Amygdala (tissue), 56 donors: ENCODE measurements at regions not wholly inside any gene's neighbourhood (a gene's known extent, or its start where the extent isn't known, plus 50 kb on each side); places are given as distances from the start of the nearest gene placed in this dataset.
A peak's percentile ranks its signal among the peaks of the same experiment; 100 is the strongest.
"Not testable (repeated sequence)": the region's sequence is repeated elsewhere in the genome, so short reads cannot be mapped to it uniquely, and the experiment has no call there.

Experiments used
- DNase-seq, 56 donors: peaks; one replicate each; lab custom pipeline; 2025; lab: John Stamatoyannopoulos, UW

DNA sequence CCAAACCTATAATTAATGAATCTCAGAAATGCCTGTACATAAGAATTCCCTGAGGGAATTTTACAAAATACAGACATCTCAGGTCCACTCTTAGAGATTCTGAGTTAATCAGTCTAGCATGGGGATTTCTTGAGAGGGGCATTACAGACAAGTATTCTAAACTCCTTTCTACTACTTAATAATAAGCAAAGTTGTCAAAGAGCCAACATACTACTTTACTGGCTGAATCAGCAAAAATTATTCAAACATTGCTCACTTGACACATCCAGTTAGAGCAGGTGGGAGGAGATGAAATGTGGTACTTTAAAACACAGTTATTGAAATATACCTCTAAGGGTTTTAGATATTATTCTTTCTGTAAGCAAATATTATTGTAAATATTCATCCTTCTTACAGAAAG is 1164.7 kb downstream of the CDY2B start:
- no peak for DNase-seq

DNA sequence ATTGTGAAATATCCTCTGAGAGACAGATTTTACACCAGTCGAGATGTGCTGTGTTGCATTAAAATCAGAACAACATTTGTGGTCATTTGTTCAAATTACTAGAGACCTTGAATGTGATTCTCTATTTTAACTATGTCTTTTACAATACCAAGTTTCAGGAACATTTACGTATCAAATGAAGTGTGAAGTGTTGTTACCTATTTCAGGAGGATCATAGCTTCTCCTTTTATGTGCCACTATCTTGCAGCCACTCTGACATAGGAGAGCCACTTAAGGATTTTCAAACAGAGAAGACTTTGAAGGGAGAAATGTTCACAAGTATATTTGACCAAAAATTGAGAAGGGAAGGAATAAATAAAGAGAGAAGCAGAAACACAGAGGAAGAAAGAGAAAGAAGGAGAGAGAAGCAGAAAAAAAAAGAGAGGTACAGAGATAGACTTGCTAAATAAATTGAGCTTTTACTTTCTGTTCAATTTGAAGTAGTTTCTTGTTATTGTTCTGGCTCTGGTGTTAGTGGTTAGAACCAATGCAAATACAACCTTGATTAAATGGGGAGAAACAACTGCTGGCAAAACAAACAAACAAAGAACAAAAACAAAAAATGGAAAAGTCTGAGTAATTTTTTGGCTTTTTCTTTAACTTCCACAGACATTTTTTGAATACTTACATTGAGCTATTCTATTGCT is 1206.8 kb downstream of the CDY2B start:
- no peak for DNase-seq

DNA sequence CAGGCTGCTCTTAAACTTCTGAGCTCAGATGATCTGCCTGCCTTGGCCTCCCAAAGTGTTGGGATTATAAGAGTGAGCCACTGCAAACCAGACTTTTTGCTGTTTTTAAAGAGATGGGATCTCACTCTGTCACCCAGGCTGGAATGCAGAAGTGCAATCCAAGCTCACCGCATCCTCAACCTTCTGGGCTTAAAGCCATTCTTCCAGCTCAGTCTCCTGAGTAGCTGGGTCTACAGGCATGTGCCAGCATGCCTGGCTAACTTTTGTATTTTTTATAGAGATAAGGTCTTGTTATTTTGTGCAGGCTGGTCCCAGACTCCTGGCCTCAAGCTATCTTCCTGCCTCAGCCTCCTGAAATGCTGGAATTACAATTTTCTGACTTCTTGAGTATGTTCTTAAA is 1211.6 kb downstream of the CDY2B start:
- no peak for DNase-seq

DNA sequence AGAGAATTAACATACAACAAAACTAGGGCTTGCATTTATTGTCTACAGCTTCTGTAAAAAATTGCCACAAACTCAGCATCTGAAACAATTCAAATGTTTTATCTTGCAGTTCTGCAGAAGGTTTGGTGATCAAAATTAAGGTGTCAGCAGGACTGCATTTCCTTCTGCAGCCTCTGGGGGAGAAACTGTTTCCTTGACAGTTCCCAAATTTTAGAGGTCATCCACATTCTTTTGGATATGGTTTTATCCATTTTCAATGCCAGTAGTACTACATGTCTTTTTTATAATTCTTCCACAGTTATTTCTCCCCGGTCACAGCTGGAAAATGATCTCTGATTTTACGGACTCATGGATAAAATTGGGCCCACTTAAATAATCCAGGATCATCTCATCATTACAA is 1217.3 kb downstream of the CDY2B start:
- DNase-seq: no peak

DNA sequence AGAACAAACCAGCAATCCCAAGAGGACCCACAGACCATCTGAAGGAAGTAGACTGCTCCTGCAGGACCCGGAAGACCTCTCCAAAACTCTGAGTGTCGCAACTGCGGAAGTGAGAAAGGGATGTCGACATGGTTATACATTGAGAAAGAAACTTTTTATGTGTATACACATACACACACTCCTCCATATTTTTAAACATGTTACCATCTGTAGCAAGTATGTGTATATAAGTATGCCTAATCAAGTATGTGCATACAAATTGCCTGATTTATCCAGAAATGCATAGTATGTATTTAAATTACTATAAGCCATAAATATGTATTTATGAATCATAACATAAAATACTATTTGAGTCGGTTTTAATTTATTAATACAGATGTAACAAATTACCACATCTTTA is 1220.7 kb downstream of the CDY2B start:
- no peak for DNase-seq

DNA sequence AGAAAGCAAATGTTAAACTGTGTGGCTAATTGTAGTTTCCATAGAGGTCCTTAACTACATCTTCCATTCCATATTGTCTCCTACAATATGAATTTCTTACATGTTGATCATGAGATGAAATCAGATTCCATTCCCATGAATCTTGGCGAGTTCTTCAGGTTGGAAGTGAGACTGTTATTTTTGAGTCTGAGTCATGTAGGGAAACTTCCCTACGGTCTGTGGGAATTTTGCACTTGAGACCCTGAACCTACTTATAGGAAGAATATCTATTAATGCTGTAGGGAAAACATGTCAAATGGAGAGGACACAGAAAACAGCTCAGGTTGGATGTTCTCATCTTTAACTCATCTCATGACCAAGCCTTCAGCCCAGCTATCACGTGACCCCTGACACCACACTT is 1226.0 kb downstream of the CDY2B start:
- no peak for DNase-seq

DNA sequence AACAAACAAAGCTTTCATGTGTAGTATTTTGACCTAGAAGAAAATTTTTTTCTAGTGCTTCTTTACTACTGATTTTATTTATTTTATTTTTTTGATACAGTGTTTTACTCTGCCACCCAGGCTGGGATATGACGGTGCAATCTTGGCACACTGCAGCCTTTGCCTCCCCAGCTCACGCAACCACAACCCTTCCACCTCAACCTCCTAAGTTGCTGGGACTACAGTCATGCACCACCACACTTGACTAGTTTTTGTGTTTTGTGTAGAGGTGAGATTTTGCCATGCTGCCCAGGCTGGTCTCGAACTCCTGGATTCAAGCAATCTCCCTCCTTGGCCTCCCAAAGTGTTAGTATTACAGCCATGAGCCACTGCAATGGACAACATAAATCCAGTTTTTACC is 1234.0 kb downstream of the CDY2B start:
- DNase-seq: no peak

DNA sequence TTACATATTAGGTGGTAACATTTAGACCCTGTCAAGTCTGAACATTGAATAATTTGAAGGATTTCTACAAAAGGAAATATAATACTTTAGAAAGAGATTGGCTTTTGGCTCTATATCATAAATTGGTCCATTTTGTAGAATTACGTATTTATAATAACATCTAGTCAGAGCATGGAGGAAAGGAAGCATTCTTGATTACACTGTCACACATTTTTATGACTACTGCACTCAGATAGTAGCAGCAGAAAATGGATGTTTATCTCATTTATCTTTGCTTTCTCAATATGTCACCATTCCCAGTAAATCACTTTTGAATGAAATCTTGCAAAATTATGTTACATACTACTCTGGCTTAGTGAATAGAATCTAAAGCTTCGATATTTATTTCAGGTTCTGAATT is 1234.6 kb downstream of the CDY2B start:
- no peak for DNase-seq

DNA sequence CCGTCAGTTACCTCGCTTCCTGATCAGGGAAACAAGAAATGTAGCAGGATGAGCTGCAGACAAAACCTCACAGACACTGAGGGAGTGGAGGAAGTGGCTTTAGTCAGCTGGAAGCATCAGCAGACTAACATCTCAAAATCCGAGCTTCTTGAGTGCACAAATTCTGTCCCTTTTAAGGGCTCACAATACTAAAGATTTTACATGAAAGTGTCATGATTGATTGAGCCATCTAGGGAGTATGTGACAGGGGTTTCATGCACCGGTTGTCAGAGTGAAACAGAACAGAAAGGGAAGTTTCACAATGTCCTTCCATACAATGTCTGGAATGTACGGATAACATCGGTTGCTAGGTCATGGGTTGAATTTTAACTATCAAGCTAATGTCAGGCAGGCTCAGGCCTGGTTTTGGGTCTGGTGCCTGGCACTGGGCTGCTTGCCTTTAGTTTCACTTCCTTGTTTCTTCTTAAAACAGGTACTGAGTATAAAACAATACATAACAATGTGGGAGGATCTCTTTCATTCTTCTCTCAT is 1235.7 kb downstream of the CDY2B start:
- no peak for DNase-seq

DNA sequence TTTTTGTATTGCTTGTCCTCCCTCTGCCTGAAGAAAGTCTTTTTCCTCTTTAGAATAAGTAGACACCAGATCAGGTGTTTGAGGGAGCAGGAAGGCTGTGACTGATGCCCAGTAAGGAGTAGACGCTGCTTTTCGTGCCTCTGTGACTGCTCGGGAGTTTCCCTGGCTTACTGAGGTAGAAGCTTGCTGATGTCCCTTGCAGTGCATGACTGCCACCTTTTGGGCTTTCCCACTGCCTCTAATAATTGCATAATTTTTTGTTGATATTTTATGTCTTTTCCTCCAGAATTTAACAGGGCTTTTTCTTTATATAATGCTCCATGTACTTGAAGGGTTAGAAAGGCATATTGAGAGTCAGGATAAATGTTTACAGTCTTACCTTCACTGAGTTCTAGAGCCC is 1240.2 kb downstream of the CDY2B start:
- DNase-seq: peak in 8 of 56 donors; percentile 0 to 9 (median 0)

DNA sequence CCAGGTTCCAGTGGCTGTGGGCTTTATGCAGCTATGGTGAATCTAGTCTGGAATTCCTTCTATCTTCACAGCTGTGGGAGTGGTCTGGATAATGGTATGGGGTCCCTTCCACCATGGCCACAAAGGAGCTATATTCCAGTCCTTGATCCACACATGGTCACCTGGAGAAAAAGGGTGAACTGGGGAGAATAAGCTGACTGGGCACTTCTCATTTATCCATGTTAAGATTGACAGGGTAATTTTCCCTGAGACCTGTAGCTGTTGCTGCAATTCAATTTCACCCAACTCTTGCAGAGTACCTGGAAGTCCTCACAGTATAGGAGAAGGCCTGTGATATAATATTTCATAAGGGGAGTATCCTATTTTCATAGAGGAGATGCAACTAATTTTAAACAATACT is 1241.3 kb downstream of the CDY2B start:
- not testable (repeated sequence) for DNase-seq

DNA sequence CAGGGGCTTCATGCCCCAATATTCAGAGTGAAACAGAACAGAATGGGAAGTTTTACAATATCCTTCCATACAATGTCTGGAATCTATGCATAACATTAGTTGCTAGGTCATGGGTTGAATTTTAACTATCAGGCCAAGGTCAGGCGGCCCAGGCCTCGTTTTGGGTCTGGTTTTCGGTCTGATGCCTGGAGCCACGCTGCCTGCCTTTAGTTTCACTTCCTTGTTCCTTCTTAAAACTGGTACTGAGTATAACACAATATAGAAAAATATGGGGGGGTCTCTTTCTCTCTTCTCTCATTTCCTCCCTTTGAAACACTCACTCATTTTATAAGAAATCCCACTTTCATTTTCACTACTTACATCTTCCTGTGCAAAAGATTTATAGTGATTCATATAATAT is 1243.8 kb downstream of the CDY2B start:
- no peak for DNase-seq

DNA sequence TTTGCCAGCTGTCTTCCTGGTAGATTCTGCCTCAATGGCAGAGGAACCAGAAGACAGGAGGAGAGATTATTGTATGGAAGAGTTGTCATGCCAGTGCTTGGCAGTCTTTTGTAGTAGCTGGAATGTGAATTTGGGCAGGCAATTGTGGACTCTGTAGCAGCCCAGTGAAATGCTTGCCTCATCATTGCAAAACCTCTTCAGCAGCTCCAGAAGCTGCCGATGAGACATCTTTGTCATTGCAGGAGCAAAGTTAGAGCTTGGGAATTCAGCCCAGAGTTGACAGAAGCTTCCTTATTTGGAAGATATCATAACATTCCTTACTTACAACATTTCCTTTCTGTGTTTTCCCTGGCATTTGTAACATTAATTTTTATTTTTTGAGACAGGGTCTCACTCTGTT is 1250.9 kb downstream of the CDY2B start:
- no peak for DNase-seq

DNA sequence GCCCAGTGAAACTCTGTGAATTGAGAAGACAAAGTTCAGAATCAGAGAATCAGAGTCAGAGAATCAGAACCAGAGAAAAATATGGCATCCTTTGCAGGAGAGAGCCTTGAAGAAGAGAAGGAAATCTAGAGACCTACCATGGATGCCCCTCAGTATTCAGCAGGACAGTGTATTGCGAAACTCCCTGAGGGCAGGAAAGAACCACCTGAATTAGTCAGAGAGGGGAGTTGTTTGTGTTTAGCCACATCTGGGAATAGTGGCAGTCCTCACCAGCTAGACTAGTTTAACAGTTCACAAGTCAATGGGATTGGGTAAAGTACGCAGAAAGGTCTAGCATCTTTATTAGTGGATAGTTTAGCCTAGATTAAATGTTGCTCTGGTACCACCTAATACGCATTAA is 1252.9 kb downstream of the CDY2B start:
- no peak for DNase-seq

DNA sequence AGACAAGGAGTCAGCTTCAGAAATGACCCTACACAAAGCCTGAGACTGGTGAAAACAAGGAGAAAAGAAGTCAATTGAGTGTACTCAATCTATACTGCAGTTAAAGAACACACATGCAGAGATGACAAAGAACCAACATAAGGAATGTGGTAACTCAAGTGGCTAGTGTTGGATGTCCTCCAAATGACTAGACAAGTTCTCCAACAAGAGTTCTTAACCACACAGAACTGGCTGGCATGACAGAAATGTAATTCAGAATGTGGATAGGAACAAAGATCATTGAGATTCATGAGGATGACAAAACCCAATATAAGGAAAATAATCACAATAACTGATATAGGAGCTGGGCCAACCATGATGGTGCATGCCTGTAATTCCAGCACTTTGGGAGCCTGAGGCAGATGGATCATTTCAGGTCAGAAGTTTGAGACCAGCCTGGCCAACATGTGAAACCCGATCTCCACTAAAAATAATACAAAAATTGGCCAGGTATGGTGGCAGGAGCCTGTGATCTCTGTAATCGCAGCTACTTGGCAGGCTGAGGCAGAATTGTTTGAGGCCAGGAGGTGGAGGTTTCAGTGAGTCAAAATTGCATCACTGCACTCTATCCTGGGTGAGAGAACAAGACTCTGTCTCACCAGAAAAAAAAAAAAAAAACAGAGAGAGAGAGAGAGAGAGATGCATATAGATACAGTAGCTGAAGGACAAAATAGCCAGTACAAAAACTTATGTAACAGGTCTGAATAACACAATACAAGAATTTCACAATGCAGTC is 1263.6 kb downstream of the CDY2B start:
- DNase-seq: no peak

DNA sequence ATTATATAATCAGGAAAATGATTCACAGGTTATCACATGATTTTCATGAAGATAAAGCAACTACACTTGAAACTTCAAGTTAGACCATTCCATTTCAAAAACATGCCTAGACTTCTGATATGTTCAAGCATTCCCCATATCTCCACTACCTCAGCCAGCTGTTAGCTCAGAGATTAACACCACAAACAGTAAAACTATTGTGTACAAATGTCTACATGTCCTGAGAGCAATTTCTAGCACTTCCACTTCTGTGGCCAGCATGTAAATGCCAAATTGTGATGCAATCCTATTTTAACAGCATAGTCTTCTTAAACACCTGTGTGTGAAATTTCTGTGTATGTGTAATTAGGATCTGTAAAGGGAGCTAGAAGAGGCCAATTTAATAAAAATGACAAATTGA is 1271.3 kb downstream of the CDY2B start:
- DNase-seq: no peak

DNA sequence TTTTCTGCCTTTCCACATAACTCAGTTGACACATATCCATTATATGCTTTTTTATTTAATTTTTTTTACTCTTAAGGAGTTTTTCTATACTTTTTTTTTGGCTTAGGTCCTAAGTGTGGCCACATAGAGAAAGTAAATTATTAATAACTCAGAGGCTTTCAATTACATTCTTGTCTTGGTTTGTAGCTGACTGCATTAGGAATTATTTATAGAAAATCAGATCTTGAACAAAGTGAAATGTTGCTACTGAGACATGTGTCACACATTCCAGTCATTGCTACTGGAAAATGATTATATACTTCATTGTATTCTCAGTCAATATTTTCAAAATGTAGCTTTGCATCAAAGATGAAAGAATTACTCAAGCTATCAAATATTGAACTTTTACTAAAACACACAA is 1277.9 kb downstream of the CDY2B start:
- DNase-seq: no peak

DNA sequence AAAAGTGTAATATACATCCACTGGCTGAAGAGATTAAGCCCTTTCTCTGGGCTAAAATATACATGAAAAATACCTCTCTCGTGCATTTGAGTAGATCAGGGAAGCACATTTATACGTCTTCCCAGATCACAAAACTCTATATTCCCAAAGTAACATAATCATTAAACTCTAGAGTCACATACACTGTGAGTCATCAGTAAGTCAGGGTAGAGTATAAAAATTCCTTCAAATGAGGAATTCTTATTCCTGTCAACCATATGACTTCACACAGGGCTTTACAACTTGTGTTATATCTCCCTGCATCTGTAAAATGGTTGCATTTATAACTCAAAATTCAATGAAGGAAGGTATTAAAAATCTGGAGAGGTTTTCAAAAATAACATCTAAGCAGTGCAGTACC is 1278.4 kb downstream of the CDY2B start:
- no peak for DNase-seq

DNA sequence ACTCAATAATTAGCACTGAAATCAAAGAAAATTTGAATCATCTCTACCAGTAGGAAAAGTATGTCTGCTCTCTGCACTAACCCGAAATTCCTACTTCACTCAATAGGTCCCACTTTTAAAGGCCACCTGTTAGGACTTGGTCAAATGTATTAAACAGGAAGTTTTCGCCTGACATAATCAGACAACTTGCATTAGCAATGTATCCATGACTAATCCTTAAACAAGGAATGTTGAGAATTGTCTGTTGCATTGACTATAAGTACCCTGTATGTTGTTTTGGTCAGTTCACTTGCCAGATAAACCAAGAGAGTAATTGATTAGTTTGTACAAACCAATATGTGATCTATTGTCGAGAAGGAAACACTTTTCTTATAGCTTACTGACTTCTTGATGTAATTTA is 1308.0 kb downstream of the CDY2B start:
- no peak for DNase-seq

DNA sequence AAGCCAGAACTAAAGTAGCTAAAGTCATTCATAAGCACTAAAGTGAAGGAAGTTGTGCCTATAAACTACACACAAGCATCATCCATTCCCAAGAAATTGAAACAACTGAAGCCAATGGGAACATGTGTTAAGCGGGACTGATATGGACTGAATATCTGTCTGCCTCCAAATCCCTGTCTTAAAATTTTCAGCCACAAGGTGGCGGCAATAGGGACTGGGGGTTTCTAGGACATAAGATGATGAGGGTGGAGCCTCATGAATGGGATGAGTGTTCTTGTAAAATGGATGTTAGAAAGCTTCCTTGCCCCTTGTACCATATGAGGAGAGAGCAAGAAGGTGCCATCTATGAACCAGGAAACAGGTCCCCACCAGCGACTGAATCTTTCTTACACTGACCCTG is 1317.5 kb downstream of the CDY2B start:
- DNase-seq: peak in 1 of 56 donors; percentile 0

DNA sequence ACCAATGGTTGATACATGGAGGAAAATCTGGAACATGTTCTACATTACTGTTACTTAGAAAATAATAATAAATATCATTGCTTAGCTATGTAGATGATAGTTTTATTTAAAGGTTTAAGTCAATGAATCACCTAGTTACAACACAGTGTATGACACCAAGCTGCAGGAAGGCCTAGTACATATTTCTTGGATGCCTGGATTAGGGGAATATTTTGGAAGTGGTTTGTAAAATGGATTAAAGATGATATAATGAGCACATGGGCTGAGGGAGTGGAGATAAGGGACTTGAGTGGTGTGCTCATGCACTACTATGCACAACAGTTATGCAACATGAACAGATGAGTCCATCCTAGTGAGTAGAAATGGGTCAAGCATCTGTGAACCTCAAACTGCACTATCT is 1358.0 kb downstream of the CDY2B start:
- DNase-seq: no peak

DNA sequence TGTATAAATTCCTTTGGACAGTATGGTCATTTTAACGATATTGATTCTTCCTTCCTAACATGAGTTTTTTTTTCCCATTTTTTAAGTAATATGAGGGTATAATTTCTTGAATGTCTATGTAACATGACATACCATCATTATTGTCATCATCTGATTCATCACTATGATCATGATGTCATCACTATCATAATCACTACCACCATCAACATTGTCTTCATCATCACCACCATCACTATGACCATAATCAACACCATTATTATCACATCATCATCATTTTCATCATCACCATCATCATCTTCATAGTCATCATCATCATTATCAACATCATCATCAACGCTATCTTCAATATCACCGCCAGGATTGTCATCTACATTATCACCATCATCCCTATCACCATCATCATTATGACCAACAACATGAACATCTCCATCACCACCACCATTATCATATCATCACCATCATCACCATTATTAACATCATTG is 1377.2 kb downstream of the CDY2B start:
- DNase-seq: no peak
